ENCODE measurements at regions not wholly inside any gene's neighbourhood (a gene's known extent, or its start where the extent isn't known, plus 50 kb on each side); places are given as distances from the start of the nearest gene placed in this dataset.
A peak's percentile ranks its signal among the peaks of the same experiment; 100 is the strongest.
"Not testable (repeated sequence)": the region's sequence is repeated elsewhere in the genome, so short reads cannot be mapped to it uniquely, and the experiment has no call there.

DNA sequence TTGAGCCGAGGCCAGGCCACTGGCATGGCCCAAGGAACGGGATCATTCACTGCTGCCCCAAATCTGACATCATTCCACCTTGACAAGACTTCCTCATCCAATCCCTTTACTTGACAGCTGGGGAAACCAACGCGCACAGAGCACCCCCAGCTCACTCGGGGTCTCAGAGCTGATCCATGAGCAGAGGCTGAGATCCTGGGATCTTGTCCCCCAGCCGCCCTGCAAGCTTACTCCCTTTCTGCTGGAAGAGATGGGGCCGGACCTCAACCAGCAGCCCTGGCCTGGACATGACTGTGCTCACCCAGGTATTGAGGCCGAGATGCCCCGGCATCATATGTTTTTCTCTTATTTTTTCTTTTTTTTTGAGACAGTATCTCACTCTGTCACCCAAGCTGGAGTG is 161.6 kb downstream of the GGTLC3 start:
- H3K4me1 Mint-ChIP-seq, H3K27ac Mint-ChIP-seq, CTCF ChIA-PET, H3K9me3 Mint-ChIP-seq, H3K36me3 Mint-ChIP-seq, H3K4me3 Mint-ChIP-seq, H3K27me3 Mint-ChIP-seq: not testable (repeated sequence)
- DNase-seq = peak; percentile 16
